ENCODE measurements at regions not wholly inside any gene's neighbourhood (a gene's known extent, or its start where the extent isn't known, plus 50 kb on each side); places are given as distances from the start of the nearest gene placed in this dataset.

GRCh38 chr13:79098596-79098995, 307.5 kb downstream of the RBM26 start:
- Histone ChIP-seq H3K23ac (ENCODE audit: low read length) (no peak overlapping the region), H2BK120ac (ENCODE audit: low read depth, low read length) (no peak overlapping the region), H3K79me1 (ENCODE audit: low read length) (no peaks in the 10 kb centered on the region), H4K8ac (ENCODE audit: low read depth, low read length) (no peak overlapping the region), H3K27me3 (ENCODE audit: insufficient read depth, low read length, poor library complexity) (no peaks in the 10 kb centered on the region), H3K4me2 (ENCODE audit: low read length) (no peak overlapping the region), H2BK5ac (ENCODE audit: low read length) (no peak overlapping the region), H3K18ac (ENCODE audit: low read length) (no peak overlapping the region), H3K56ac (ENCODE audit: low read length) (no peak overlapping the region), H2BK15ac (replicated peaks; ENCODE audit: low read depth) (no peak overlapping the region), H4K5ac (ENCODE audit: low read length) (no peak overlapping the region), H3K36me3 (ENCODE audit: control insufficient read depth, insufficient read depth, low read length) (no peaks in the 10 kb centered on the region), H3K4ac (ENCODE audit: low read depth, low read length) (no peak overlapping the region), H3K27ac (ENCODE audit: low read depth, low read length) (no peak overlapping the region), H3K79me2 (ENCODE audit: control insufficient read depth, insufficient read depth, low read length) (no peaks in the 10 kb centered on the region), H3K9ac (ENCODE audit: low read length) (no peak overlapping the region), H3K4me1 (ENCODE audit: control insufficient read depth, low read depth, low read length) (no peaks in the 10 kb centered on the region), H3K4me3 (ENCODE audit: low read length) (no peak overlapping the region), H2AK5ac (ENCODE audit: low read length) (no peak overlapping the region)
- DNase-seq = peak; percentile 59
- no CpG with 5 or more reads among the region's 4 CpGs for WGBS (ENCODE audit: extremely low coverage, insufficient coverage, low lambda C conversion rate)

- H3K4me3 ChIP-seq (ENCODE audit: low read length) = no peak overlapping the region
- H3K23ac ChIP-seq (ENCODE audit: low read length) = no peak overlapping the region
- no peaks in the 10 kb centered on the region for H3K79me2 ChIP-seq (ENCODE audit: control insufficient read depth, insufficient read depth, low read length)
- no peak for DNase-seq
- no peak overlapping the region for H2AK5ac ChIP-seq (ENCODE audit: low read length)
- H2BK5ac ChIP-seq (ENCODE audit: low read length) = no peak overlapping the region
- H3K79me1 ChIP-seq (ENCODE audit: low read length) = no peaks in the 10 kb centered on the region
- H3K18ac ChIP-seq (ENCODE audit: low read length) = no peak overlapping the region
- H3K9ac ChIP-seq (ENCODE audit: low read length) = no peak overlapping the region
- no peak overlapping the region for H2BK120ac ChIP-seq (ENCODE audit: low read depth, low read length)
- WGBS (ENCODE audit: extremely low coverage, insufficient coverage, low lambda C conversion rate) = no CpG with 5 or more reads among the region's 1 CpG
- no peaks in the 10 kb centered on the region for H3K27me3 ChIP-seq (ENCODE audit: insufficient read depth, low read length, poor library complexity)
- no peak overlapping the region for H4K8ac ChIP-seq (ENCODE audit: low read depth, low read length)
- no peak overlapping the region for H3K56ac ChIP-seq (ENCODE audit: low read length)
- no peaks in the 10 kb centered on the region for H3K36me3 ChIP-seq (ENCODE audit: control insufficient read depth, insufficient read depth, low read length)
- H3K4me1 ChIP-seq (ENCODE audit: control insufficient read depth, low read depth, low read length) = no peaks in the 10 kb centered on the region
- H2BK15ac ChIP-seq (replicated peaks; ENCODE audit: low read depth) = no peak overlapping the region
- H3K4me2 ChIP-seq (ENCODE audit: low read length) = no peak overlapping the region
- H3K27ac ChIP-seq (ENCODE audit: low read depth, low read length) = no peak overlapping the region
- H3K4ac ChIP-seq (ENCODE audit: low read depth, low read length) = no peak overlapping the region
- H4K5ac ChIP-seq (ENCODE audit: low read length) = no peak overlapping the region
Measured at GRCh38 chr13:79097201-79097600, 308.9 kb downstream of the RBM26 start.

- Histone ChIP-seq H3K36me3 (ENCODE audit: control insufficient read depth, insufficient read depth, low read length) (no peaks in the 10 kb centered on the region), H3K9ac (ENCODE audit: low read length) (no peak overlapping the region), H3K4ac (ENCODE audit: low read depth, low read length) (no peak overlapping the region), H3K79me1 (ENCODE audit: low read length) (no peaks in the 10 kb centered on the region), H3K23ac (ENCODE audit: low read length) (no peak overlapping the region), H2BK5ac (ENCODE audit: low read length) (no peak overlapping the region), H3K4me1 (ENCODE audit: control insufficient read depth, low read depth, low read length) (no peaks in the 10 kb centered on the region), H3K4me3 (ENCODE audit: low read length) (no peak overlapping the region), H2AK5ac (ENCODE audit: low read length) (no peak overlapping the region), H2BK120ac (ENCODE audit: low read depth, low read length) (no peak overlapping the region), H3K56ac (ENCODE audit: low read length) (no peak overlapping the region), H3K27ac (ENCODE audit: low read depth, low read length) (no peak overlapping the region), H3K27me3 (ENCODE audit: insufficient read depth, low read length, poor library complexity) (no peaks in the 10 kb centered on the region), H2BK15ac (replicated peaks; ENCODE audit: low read depth) (no peak overlapping the region), H3K18ac (ENCODE audit: low read length) (no peak overlapping the region), H3K79me2 (ENCODE audit: control insufficient read depth, insufficient read depth, low read length) (no peaks in the 10 kb centered on the region), H3K4me2 (ENCODE audit: low read length) (no peak overlapping the region), H4K5ac (ENCODE audit: low read length) (no peak overlapping the region), H4K8ac (ENCODE audit: low read depth, low read length) (no peak overlapping the region)
- no CpG with 5 or more reads among the region's 1 CpG for WGBS (ENCODE audit: extremely low coverage, insufficient coverage, low lambda C conversion rate)
- peak; percentile 28 for DNase-seq
Measured at GRCh38 chr13:79096099-79096498, 310.0 kb downstream of the RBM26 start.

- no peak overlapping the region for H2AK5ac ChIP-seq (ENCODE audit: low read length)
- H3K4me1 ChIP-seq (ENCODE audit: control insufficient read depth, low read depth, low read length) = no peaks in the 10 kb centered on the region
- no peaks in the 10 kb centered on the region for H3K79me2 ChIP-seq (ENCODE audit: control insufficient read depth, insufficient read depth, low read length)
- H2BK120ac ChIP-seq (ENCODE audit: low read depth, low read length) = no peak overlapping the region
- H3K27ac ChIP-seq (ENCODE audit: low read depth, low read length) = no peak overlapping the region
- no peak overlapping the region for H3K18ac ChIP-seq (ENCODE audit: low read length)
- no CpG with 5 or more reads among the region's 4 CpGs for WGBS (ENCODE audit: extremely low coverage, insufficient coverage, low lambda C conversion rate)
- H4K5ac ChIP-seq (ENCODE audit: low read length) = no peak overlapping the region
- no peak overlapping the region for H3K4ac ChIP-seq (ENCODE audit: low read depth, low read length)
- no peak overlapping the region for H2BK5ac ChIP-seq (ENCODE audit: low read length)
- no peaks in the 10 kb centered on the region for H3K27me3 ChIP-seq (ENCODE audit: insufficient read depth, low read length, poor library complexity)
- no peak overlapping the region for H3K9ac ChIP-seq (ENCODE audit: low read length)
- H3K4me3 ChIP-seq (ENCODE audit: low read length) = no peak overlapping the region
- DNase-seq = no peak
- no peaks in the 10 kb centered on the region for H3K36me3 ChIP-seq (ENCODE audit: control insufficient read depth, insufficient read depth, low read length)
- H3K79me1 ChIP-seq (ENCODE audit: low read length) = no peaks in the 10 kb centered on the region
- H3K23ac ChIP-seq (ENCODE audit: low read length) = no peak overlapping the region
- H4K8ac ChIP-seq (ENCODE audit: low read depth, low read length) = no peak overlapping the region
- H3K4me2 ChIP-seq (ENCODE audit: low read length) = no peak overlapping the region
- H3K56ac ChIP-seq (ENCODE audit: low read length) = no peak overlapping the region
- H2BK15ac ChIP-seq (replicated peaks; ENCODE audit: low read depth) = no peak overlapping the region
Measured at GRCh38 chr13:79090552-79091124, 315.4 kb downstream of the RBM26 start.

- Histone ChIP-seq H4K5ac (ENCODE audit: low read length) (no peak overlapping the region), H3K4me1 (ENCODE audit: control insufficient read depth, low read depth, low read length) (no peaks in the 10 kb centered on the region), H2BK5ac (ENCODE audit: low read length) (no peak overlapping the region), H3K79me2 (ENCODE audit: control insufficient read depth, insufficient read depth, low read length) (no peaks in the 10 kb centered on the region), H3K9ac (ENCODE audit: low read length) (no peak overlapping the region), H2BK120ac (ENCODE audit: low read depth, low read length) (no peak overlapping the region), H3K4ac (ENCODE audit: low read depth, low read length) (no peak overlapping the region), H3K56ac (ENCODE audit: low read length) (no peak overlapping the region), H4K8ac (ENCODE audit: low read depth, low read length) (no peak overlapping the region), H3K4me2 (ENCODE audit: low read length) (no peak overlapping the region), H2AK5ac (ENCODE audit: low read length) (no peak overlapping the region), H3K27me3 (ENCODE audit: insufficient read depth, low read length, poor library complexity) (no peaks in the 10 kb centered on the region), H2BK15ac (replicated peaks; ENCODE audit: low read depth) (no peak overlapping the region), H3K23ac (ENCODE audit: low read length) (no peak overlapping the region), H3K27ac (ENCODE audit: low read depth, low read length) (no peak overlapping the region), H3K4me3 (ENCODE audit: low read length) (no peak overlapping the region), H3K36me3 (ENCODE audit: control insufficient read depth, insufficient read depth, low read length) (no peaks in the 10 kb centered on the region), H3K79me1 (ENCODE audit: low read length) (no peaks in the 10 kb centered on the region), H3K18ac (ENCODE audit: low read length) (no peak overlapping the region)
- no CpG with 5 or more reads among the region's 4 CpGs for WGBS (ENCODE audit: extremely low coverage, insufficient coverage, low lambda C conversion rate)
- DNase-seq = no peak
Measured at GRCh38 chr13:79084802-79085424, 321.1 kb downstream of the RBM26 start.

- no peaks in the 10 kb centered on the region for H3K27me3 ChIP-seq (ENCODE audit: insufficient read depth, low read length, poor library complexity)
- DNase-seq = no peak
- H3K18ac ChIP-seq (ENCODE audit: low read length) = no peak overlapping the region
- no peak overlapping the region for H4K8ac ChIP-seq (ENCODE audit: low read depth, low read length)
- H2BK15ac ChIP-seq (replicated peaks; ENCODE audit: low read depth) = no peak overlapping the region
- H3K4me2 ChIP-seq (ENCODE audit: low read length) = no peak overlapping the region
- H3K4ac ChIP-seq (ENCODE audit: low read depth, low read length) = no peak overlapping the region
- no peak overlapping the region for H4K5ac ChIP-seq (ENCODE audit: low read length)
- no peak overlapping the region for H3K27ac ChIP-seq (ENCODE audit: low read depth, low read length)
- H3K79me2 ChIP-seq (ENCODE audit: control insufficient read depth, insufficient read depth, low read length) = no peaks in the 10 kb centered on the region
- H3K9ac ChIP-seq (ENCODE audit: low read length) = no peak overlapping the region
- no peak overlapping the region for H2AK5ac ChIP-seq (ENCODE audit: low read length)
- no peak overlapping the region for H3K56ac ChIP-seq (ENCODE audit: low read length)
- no peaks in the 10 kb centered on the region for H3K4me1 ChIP-seq (ENCODE audit: control insufficient read depth, low read depth, low read length)
- WGBS (ENCODE audit: extremely low coverage, insufficient coverage, low lambda C conversion rate) = no CpG with 5 or more reads among the region's 4 CpGs
- no peak overlapping the region for H3K23ac ChIP-seq (ENCODE audit: low read length)
- H2BK120ac ChIP-seq (ENCODE audit: low read depth, low read length) = no peak overlapping the region
- H3K36me3 ChIP-seq (ENCODE audit: control insufficient read depth, insufficient read depth, low read length) = no peaks in the 10 kb centered on the region
- H3K4me3 ChIP-seq (ENCODE audit: low read length) = no peak overlapping the region
- no peak overlapping the region for H2BK5ac ChIP-seq (ENCODE audit: low read length)
- H3K79me1 ChIP-seq (ENCODE audit: low read length) = no peaks in the 10 kb centered on the region
Measured at GRCh38 chr13:79081942-79082341, 324.1 kb downstream of the RBM26 start.
